ENCODE measurements at regions not wholly inside any gene's neighbourhood (a gene's known extent, or its start where the extent isn't known, plus 50 kb on each side); places are given as distances from the start of the nearest gene placed in this dataset.

GRCh38 chr15:39315206-39315850 lies 265.6 kb upstream of the THBS1 start:
- Histone ChIP-seq H3K9me2 (ENCODE audit: insufficient read depth, low read length) (no peaks in the 10 kb centered on the region), H3K9me3 (ENCODE audit: low read length) (no peaks in the 10 kb centered on the region), H4K20me1 (ENCODE audit: insufficient read depth) (no peaks in the 10 kb centered on the region), H3K9ac (ENCODE audit: low read length) (no peak overlapping the region), H3K27ac (ENCODE audit: low read length) (no peak overlapping the region), H3K36me3 (ENCODE audit: insufficient read depth, low read length) (no peaks in the 10 kb centered on the region), H3K4me3 (ENCODE audit: low read length) (no peak overlapping the region), H3K79me2 (replicated peaks; ENCODE audit: insufficient read depth, low read length) (no peaks in the 10 kb centered on the region), H3K4me2 (ENCODE audit: low read length) (no peak overlapping the region), H3F3A (ENCODE audit: insufficient read depth, low read length, poor library complexity, severe bottlenecking) (no peaks in the 10 kb centered on the region), H2AFZ (ENCODE audit: low read depth, low read length) (no peak overlapping the region), H3K27me3 (ENCODE audit: insufficient read depth, low read depth, low read length) (no peaks in the 10 kb centered on the region)
- TF ChIP-seq POLR2AphosphoS5 (IDR thresholded peaks at IDR 0.05) (no peak), RAD21 (conservative IDR thresholded peaks at IDR 0.05) (no peak), MXI1 (conservative IDR thresholded peaks at IDR 0.05; ENCODE audit: poor library complexity, severe bottlenecking) (no peak), TAF1 (IDR thresholded peaks at IDR 0.05; ENCODE audit: low read depth) (no peak), REST (IDR thresholded peaks at IDR 0.05; ENCODE audit: borderline replicate concordance) (no peak), EP300 (conservative IDR thresholded peaks at IDR 0.05; ENCODE audit: poor library complexity, severe bottlenecking) (no peak), SMC3 (conservative IDR thresholded peaks at IDR 0.05; ENCODE audit: poor library complexity) (no peak)

- Histone ChIP-seq H3K36me3 (ENCODE audit: insufficient read depth, low read length) (no peaks in the 10 kb centered on the region), H3K79me2 (replicated peaks; ENCODE audit: insufficient read depth, low read length) (no peaks in the 10 kb centered on the region), H3K9ac (ENCODE audit: low read length) (no peak overlapping the region), H3K4me2 (ENCODE audit: low read length) (no peak overlapping the region), H2AFZ (ENCODE audit: low read depth, low read length) (no peak overlapping the region), H3K4me3 (ENCODE audit: low read length) (no peak overlapping the region), H4K20me1 (ENCODE audit: insufficient read depth) (no peaks in the 10 kb centered on the region), H3K27me3 (ENCODE audit: insufficient read depth, low read depth, low read length) (no peaks in the 10 kb centered on the region), H3F3A (ENCODE audit: insufficient read depth, low read length, poor library complexity, severe bottlenecking) (no peaks in the 10 kb centered on the region), H3K9me3 (ENCODE audit: low read length) (no peaks in the 10 kb centered on the region), H3K9me2 (ENCODE audit: insufficient read depth, low read length) (no peaks in the 10 kb centered on the region), H3K27ac (ENCODE audit: low read length) (no peak overlapping the region)
- no peak for TF ChIP-seq EZH2 (IDR thresholded peaks at IDR 0.05; ENCODE audit: borderline replicate concordance, insufficient read depth, low read length, poor library complexity, severe bottlenecking)
- TF ChIP-seq REST (IDR thresholded peaks at IDR 0.05; ENCODE audit: borderline replicate concordance) = no peak
- TF ChIP-seq TAF1 (IDR thresholded peaks at IDR 0.05; ENCODE audit: low read depth) = no peak
- TF ChIP-seq RAD21 (conservative IDR thresholded peaks at IDR 0.05) = no peak
- no peak for TF ChIP-seq MXI1 (conservative IDR thresholded peaks at IDR 0.05; ENCODE audit: poor library complexity, severe bottlenecking)
- no peak for TF ChIP-seq EP300 (conservative IDR thresholded peaks at IDR 0.05; ENCODE audit: poor library complexity, severe bottlenecking)
Measured at GRCh38 chr15:39317225-39317624, 263.7 kb upstream of the THBS1 start.
